ENCODE measurements at regions not wholly inside any gene's neighbourhood (a gene's known extent, or its start where the extent isn't known, plus 50 kb on each side); places are given as distances from the start of the nearest gene placed in this dataset.

GRCh38 chr5:106755066-106755465 is 915.7 kb downstream of the EFNA5 start:
- no peak overlapping the region for H3K27ac Mint-ChIP-seq
- Histone ChIP-seq H3K27ac (ENCODE audit: low read length) (no peak overlapping the region), H3K27me3 (replicated peaks in 1 of 2; ENCODE audit: control insufficient read depth in 2 of 2, extremely low read depth in 1 of 2, insufficient read depth in 2 of 2, low read length in 1 of 2) (no peaks in the 10 kb centered on the region), H3K4me3 (ENCODE audit: control insufficient read depth in 1 of 2, extremely low read depth in 1 of 2, low read length in 1 of 2) (no peak overlapping the region), H3K9me3 (no peaks in the 10 kb centered on the region), H3K4me1 (ENCODE audit: control insufficient read depth in 1 of 2, extremely low read depth in 1 of 2, insufficient read depth in 2 of 2, low read length in 2 of 2) (no peaks in the 10 kb centered on the region), H3K36me3 (ENCODE audit: control insufficient read depth in 2 of 2, extremely low read depth in 1 of 2, insufficient read depth in 1 of 2, low read length in 1 of 2) (no peaks in the 10 kb centered on the region)
- H3K27me3 Mint-ChIP-seq, result no peaks in the 10 kb centered on the region
- H3K9me3 Mint-ChIP-seq, result no peaks in the 10 kb centered on the region
- H3K36me3 Mint-ChIP-seq, result no peaks in the 10 kb centered on the region
- no CpG with 5 or more reads among the region's 2 CpGs for WGBS (ENCODE audit: insufficient coverage)
- ChIA-PET POLR2A (no interaction called here), CTCF (no interaction called here)
- DNase-seq (no peak), ATAC-seq (replicated peaks in 1 of 4) (no peak)
- H3K4me1 Mint-ChIP-seq, result no peaks in the 10 kb centered on the region
- H3K4me3 Mint-ChIP-seq, result no peak overlapping the region

GRCh38 chr5:106749826-106750225 is 920.9 kb downstream of the EFNA5 start:
- POLR2A ChIA-PET, result no interaction called here
- Histone ChIP-seq H3K4me1 (ENCODE audit: control insufficient read depth in 1 of 2, extremely low read depth in 1 of 2, insufficient read depth in 2 of 2, low read length in 2 of 2) (no peaks in the 10 kb centered on the region), H3K9me3 (no peaks in the 10 kb centered on the region), H3K36me3 (ENCODE audit: control insufficient read depth in 2 of 2, extremely low read depth in 1 of 2, insufficient read depth in 1 of 2, low read length in 1 of 2) (no peaks in the 10 kb centered on the region), H3K27me3 (replicated peaks in 1 of 2; ENCODE audit: control insufficient read depth in 2 of 2, extremely low read depth in 1 of 2, insufficient read depth in 2 of 2, low read length in 1 of 2) (no peaks in the 10 kb centered on the region), H3K4me3 (ENCODE audit: control insufficient read depth in 1 of 2, extremely low read depth in 1 of 2, low read length in 1 of 2) (no peak overlapping the region), H3K27ac (ENCODE audit: low read length) (no peak overlapping the region)
- Mint-ChIP-seq H3K36me3 (no peaks in the 10 kb centered on the region), H3K4me1 (no peaks in the 10 kb centered on the region), H3K4me3 (no peak overlapping the region), H3K27ac (no peak overlapping the region), H3K9me3 (peaks cover 0 to 7% (median 6%) of the 10 kb centered on the region in 3 donors), H3K27me3 (no peaks in the 10 kb centered on the region)
- no peak for DNase-seq
- ATAC-seq (replicated peaks in 1 of 4), result no peak
- CTCF ChIA-PET, result no interaction called here

GRCh38 chr5:106739127-106739526 is 931.6 kb downstream of the EFNA5 start:
- CTCF ChIA-PET, result no interaction called here
- no peak overlapping the region for H3K4me3 Mint-ChIP-seq
- H3K9me3 Mint-ChIP-seq, result peaks cover 9 to 13% (median 11%) of the 10 kb centered on the region in 3 donors
- POLR2A ChIA-PET, result no interaction called here
- no peaks in the 10 kb centered on the region for H3K27me3 Mint-ChIP-seq
- H3K9me3 ChIP-seq, result no peaks in the 10 kb centered on the region
- DNase-seq (no peak), ATAC-seq (replicated peaks in 1 of 4) (no peak)
- no peaks in the 10 kb centered on the region for H3K27me3 ChIP-seq (replicated peaks in 1 of 2; ENCODE audit: control insufficient read depth in 2 of 2, extremely low read depth in 1 of 2, insufficient read depth in 2 of 2, low read length in 1 of 2)
- H3K4me1 ChIP-seq (ENCODE audit: control insufficient read depth in 1 of 2, extremely low read depth in 1 of 2, insufficient read depth in 2 of 2, low read length in 2 of 2), result no peaks in the 10 kb centered on the region
- no peak overlapping the region for H3K27ac ChIP-seq (ENCODE audit: low read length)
- no peak overlapping the region for H3K27ac Mint-ChIP-seq
- H3K4me1 Mint-ChIP-seq, result no peaks in the 10 kb centered on the region
- no peak overlapping the region for H3K4me3 ChIP-seq (ENCODE audit: control insufficient read depth in 1 of 2, extremely low read depth in 1 of 2, low read length in 1 of 2)
- WGBS (ENCODE audit: insufficient coverage), result no CpG with 5 or more reads among the region's 2 CpGs
- H3K36me3 Mint-ChIP-seq, result no peaks in the 10 kb centered on the region
- no peaks in the 10 kb centered on the region for H3K36me3 ChIP-seq (ENCODE audit: control insufficient read depth in 2 of 2, extremely low read depth in 1 of 2, insufficient read depth in 1 of 2, low read length in 1 of 2)

GRCh38 chr5:106737111-106737510 is 933.6 kb downstream of the EFNA5 start:
- no peak overlapping the region for H3K4me3 Mint-ChIP-seq
- no CpG with 5 or more reads among the region's 1 CpG for WGBS (ENCODE audit: insufficient coverage)
- POLR2A ChIA-PET, result no interaction called here

GRCh38 chr5:106732624-106733023 is 938.1 kb downstream of the EFNA5 start:
- no peak overlapping the region for H3K4me3 Mint-ChIP-seq
- ATAC-seq (replicated peaks in 1 of 4), result no peak
- Histone ChIP-seq H3K27ac (ENCODE audit: low read length) (no peak overlapping the region), H3K4me3 (ENCODE audit: control insufficient read depth in 1 of 2, extremely low read depth in 1 of 2, low read length in 1 of 2) (no peak overlapping the region), H3K36me3 (ENCODE audit: control insufficient read depth in 2 of 2, extremely low read depth in 1 of 2, insufficient read depth in 1 of 2, low read length in 1 of 2) (no peaks in the 10 kb centered on the region), H3K9me3 (no peaks in the 10 kb centered on the region), H3K27me3 (replicated peaks in 1 of 2; ENCODE audit: control insufficient read depth in 2 of 2, extremely low read depth in 1 of 2, insufficient read depth in 2 of 2, low read length in 1 of 2) (no peaks in the 10 kb centered on the region), H3K4me1 (ENCODE audit: control insufficient read depth in 1 of 2, extremely low read depth in 1 of 2, insufficient read depth in 2 of 2, low read length in 2 of 2) (no peaks in the 10 kb centered on the region)
- ChIA-PET POLR2A (no interaction called here), CTCF (no interaction called here)
- no peaks in the 10 kb centered on the region for H3K4me1 Mint-ChIP-seq
- no peak for DNase-seq
- H3K27ac Mint-ChIP-seq, result no peak overlapping the region
- H3K9me3 Mint-ChIP-seq, result peaks cover 35 to 50% (median 35%) of the 10 kb centered on the region in 3 donors
- H3K27me3 Mint-ChIP-seq, result no peaks in the 10 kb centered on the region
- no peaks in the 10 kb centered on the region for H3K36me3 Mint-ChIP-seq

More at GRCh38 chr5:106737111-106737510, 933.6 kb downstream of the EFNA5 start:
- peaks cover 28 to 31% (median 30%) of the 10 kb centered on the region in 3 donors for H3K9me3 Mint-ChIP-seq
- no peak overlapping the region for H3K27ac ChIP-seq (ENCODE audit: low read length)
- H3K4me3 ChIP-seq (ENCODE audit: control insufficient read depth in 1 of 2, extremely low read depth in 1 of 2, low read length in 1 of 2), result no peak overlapping the region
- no peaks in the 10 kb centered on the region for H3K4me1 Mint-ChIP-seq
- no peaks in the 10 kb centered on the region for H3K27me3 ChIP-seq (replicated peaks in 1 of 2; ENCODE audit: control insufficient read depth in 2 of 2, extremely low read depth in 1 of 2, insufficient read depth in 2 of 2, low read length in 1 of 2)
- H3K4me1 ChIP-seq (ENCODE audit: control insufficient read depth in 1 of 2, extremely low read depth in 1 of 2, insufficient read depth in 2 of 2, low read length in 2 of 2), result no peaks in the 10 kb centered on the region
- CTCF ChIA-PET, result no interaction called here
- no peak for ATAC-seq (replicated peaks in 1 of 4)
- H3K27ac Mint-ChIP-seq, result no peak overlapping the region
- H3K9me3 ChIP-seq, result no peaks in the 10 kb centered on the region
- H3K27me3 Mint-ChIP-seq, result no peaks in the 10 kb centered on the region
- no peak for DNase-seq
- no peaks in the 10 kb centered on the region for H3K36me3 ChIP-seq (ENCODE audit: control insufficient read depth in 2 of 2, extremely low read depth in 1 of 2, insufficient read depth in 1 of 2, low read length in 1 of 2)
- H3K36me3 Mint-ChIP-seq, result no peaks in the 10 kb centered on the region

GRCh38 chr5:106730912-106731311 is 939.8 kb downstream of the EFNA5 start:
- Histone ChIP-seq H3K4me1 (ENCODE audit: control insufficient read depth in 1 of 2, extremely low read depth in 1 of 2, insufficient read depth in 2 of 2, low read length in 2 of 2) (no peaks in the 10 kb centered on the region), H3K36me3 (ENCODE audit: control insufficient read depth in 2 of 2, extremely low read depth in 1 of 2, insufficient read depth in 1 of 2, low read length in 1 of 2) (no peaks in the 10 kb centered on the region), H3K9me3 (no peaks in the 10 kb centered on the region), H3K27me3 (replicated peaks in 1 of 2; ENCODE audit: control insufficient read depth in 2 of 2, extremely low read depth in 1 of 2, insufficient read depth in 2 of 2, low read length in 1 of 2) (no peaks in the 10 kb centered on the region), H3K4me3 (ENCODE audit: control insufficient read depth in 1 of 2, extremely low read depth in 1 of 2, low read length in 1 of 2) (no peak overlapping the region), H3K27ac (ENCODE audit: low read length) (no peak overlapping the region)
- no peaks in the 10 kb centered on the region for H3K27me3 Mint-ChIP-seq
- H3K4me1 Mint-ChIP-seq, result no peaks in the 10 kb centered on the region
- H3K27ac Mint-ChIP-seq, result no peak overlapping the region
- ATAC-seq (replicated peaks in 1 of 4), result no peak
- DNase-seq, result no peak
- 100% methylated on average over 1 of the region's 1 CpG for WGBS (ENCODE audit: insufficient coverage)
- no peak overlapping the region for H3K4me3 Mint-ChIP-seq
- H3K9me3 Mint-ChIP-seq, result peaks cover 31 to 51% (median 34%) of the 10 kb centered on the region in 3 donors
- POLR2A ChIA-PET, result no interaction called here
- CTCF ChIA-PET, result no interaction called here
- no peaks in the 10 kb centered on the region for H3K36me3 Mint-ChIP-seq

- H3K36me3 Mint-ChIP-seq, result no peaks in the 10 kb centered on the region
- ChIA-PET POLR2A (no interaction called here), CTCF (no interaction called here)
- Histone ChIP-seq H3K9me3 (no peaks in the 10 kb centered on the region), H3K4me3 (ENCODE audit: control insufficient read depth in 1 of 2, extremely low read depth in 1 of 2, low read length in 1 of 2) (no peak overlapping the region), H3K27me3 (replicated peaks in 1 of 2; ENCODE audit: control insufficient read depth in 2 of 2, extremely low read depth in 1 of 2, insufficient read depth in 2 of 2, low read length in 1 of 2) (no peaks in the 10 kb centered on the region), H3K36me3 (ENCODE audit: control insufficient read depth in 2 of 2, extremely low read depth in 1 of 2, insufficient read depth in 1 of 2, low read length in 1 of 2) (no peaks in the 10 kb centered on the region), H3K4me1 (ENCODE audit: control insufficient read depth in 1 of 2, extremely low read depth in 1 of 2, insufficient read depth in 2 of 2, low read length in 2 of 2) (no peaks in the 10 kb centered on the region), H3K27ac (ENCODE audit: low read length) (no peak overlapping the region)
- 75% methylated on average over 1 of the region's 3 CpGs for WGBS (ENCODE audit: insufficient coverage)
- H3K27ac Mint-ChIP-seq, result no peak overlapping the region
- no peaks in the 10 kb centered on the region for H3K27me3 Mint-ChIP-seq
- ATAC-seq (replicated peaks in 1 of 4), result no peak
- no peak for DNase-seq
- no peak overlapping the region for H3K4me3 Mint-ChIP-seq
- H3K4me1 Mint-ChIP-seq, result no peaks in the 10 kb centered on the region
- H3K9me3 Mint-ChIP-seq, result peaks cover 30 to 51% (median 31%) of the 10 kb centered on the region in 3 donors
Observed at GRCh38 chr5:106730506-106730905, 940.2 kb downstream of the EFNA5 start.

Measured in T-cell (primary cell).